GM12878 (cell line): ENCODE measurements at regions not wholly inside any gene's neighbourhood (a gene's known extent, or its start where the extent isn't known, plus 50 kb on each side); places are given as distances from the start of the nearest gene placed in this dataset.

ENCODE experiments used
- ATAC-seq: fragments of 200-7000 bp; cut with Tn5 transposase; 3 replicates; pipeline ENCODE4 v1.9.1; 2020; ENCODE audit warnings: mild to moderate bottlenecking, moderate library complexity
- BruUV-seq: library from RNA; stranded (reverse); fragments of 400-500 nt; replicated peaks from 2 replicates; lab custom pipeline; 2021; lab: Mats Ljungman, UMichigan
- CTCF ChIA-PET: fragments of 300-600 bp; sonication (Branson Sonifier 250); formaldehyde crosslinking; extraction: SDS; loops from one replicate; lab custom pipeline; 2021; ENCODE audit warnings: inconsistent platforms; lab: Yijun Ruan, JAX
- POLR2A ChIA-PET: fragments of 350-600 bp; formaldehyde crosslinking; extraction: SDS; loops from one replicate; lab custom pipeline; 2021; ENCODE audit warnings: inconsistent platforms; lab: Charles Lee
- RAD21 ChIA-PET: fragments of 300-600 bp; sonication (Branson Sonifier 250); formaldehyde crosslinking; loops from one replicate; lab custom pipeline; 2023; ENCODE audit warnings: antibody characterized with exemption; ENCODE audit not compliant: unreplicated experiment; lab: Charles Lee
- SMC1A ChIA-PET: fragments of 300-600 bp; sonication (Branson Sonifier 250); formaldehyde crosslinking; loops from one replicate; lab custom pipeline; 2023; ENCODE audit not compliant: unreplicated experiment, uncharacterized antibody; lab: Charles Lee
- DNase-seq: peaks from one replicate; pipeline ENCODE4 v3.0.0-alpha.2; 2011; ENCODE audit warnings: low read depth, low spot score
- FAIRE-seq: peaks from 3 replicates; lab custom pipeline; 2011; peaks lifted over from hg19 to GRCh38; lab: Jason Lieb, UNC
- H2AFZ ChIP-seq: 2 replicates; pipeline ENCODE4 v1.6.0; 2011; ENCODE audit warnings: low read depth, low read length, control low read depth; ENCODE audit not compliant: control insufficient read depth
- H3K27ac ChIP-seq: 2 replicates; pipeline ENCODE4 v1.5.1; 2011; ENCODE audit warnings: control low read depth; ENCODE audit not compliant: control insufficient read depth, insufficient read depth
- H3K27me3 ChIP-seq, 2 experiments: replicated peaks in 1 of 2; 2 replicates each; pipeline versions ENCODE4 v1.6.0 to v1.6.1; 2011; ENCODE audit warnings: low read length in 1 of 2; ENCODE audit not compliant: control insufficient read depth in 2 of 2, insufficient read depth in 2 of 2
- H3K36me3 ChIP-seq, 2 experiments: 2 replicates each; pipeline ENCODE4 v1.5.1; 2011; ENCODE audit warnings: low read length in 1 of 2; ENCODE audit not compliant: control insufficient read depth in 2 of 2, insufficient read depth in 2 of 2
- H3K4me1 ChIP-seq: 2 replicates; pipeline ENCODE4 v1.6.1; 2011; ENCODE audit warnings: mild to moderate bottlenecking, low read length, moderate library complexity, mixed read lengths; ENCODE audit not compliant: control insufficient read depth, insufficient read depth
- H3K4me2 ChIP-seq: 2 replicates; pipeline ENCODE4 v1.6.0; 2011; ENCODE audit warnings: control low read depth; ENCODE audit not compliant: control insufficient read depth, insufficient read depth
- H3K4me3 ChIP-seq: fragments of 200-600 bp; sonication (generic); 2 replicates; pipeline ENCODE4 v1.5.1; 2016
- H3K79me2 ChIP-seq: 2 replicates; pipeline ENCODE4 v1.6.0; 2011; ENCODE audit warnings: low read length; ENCODE audit not compliant: control insufficient read depth, insufficient read depth
- H3K9ac ChIP-seq: 2 replicates; pipeline ENCODE4 v1.8.0; 2011; ENCODE audit warnings: low read length, control low read depth, mixed read lengths; ENCODE audit not compliant: control insufficient read depth, insufficient read depth
- H3K9me3 ChIP-seq: replicated peaks from 3 replicates; pipeline ENCODE4 v1.5.1; 2011; ENCODE audit warnings: mild to moderate bottlenecking, low read length; ENCODE audit not compliant: control insufficient read depth, insufficient read depth
- H4K20me1 ChIP-seq: 2 replicates; pipeline ENCODE4 v1.6.0; 2011; ENCODE audit not compliant: control insufficient read depth, insufficient read depth
- HDAC6 ChIP-seq: fragments of 200-600 bp; sonication (generic); IDR thresholded peaks from one replicate; pipeline ENCODE4 v1.8.0; 2017; ENCODE audit warnings: antibody characterized with exemption; ENCODE audit not compliant: unreplicated experiment
- SRF ChIP-seq, 2 experiments: IDR thresholded peaks; 2 replicates each; pipeline ENCODE4 v1.6.1; 2011; ENCODE audit warnings: low read depth in 2 of 2, low read length in 2 of 2, mild to moderate bottlenecking in 1 of 2, moderate library complexity in 1 of 2
- ZNF24 ChIP-seq: fragments of 450-650 bp; IDR thresholded peaks from 2 replicates; pipeline ENCODE4 v1.6.1; 2017; ENCODE audit warnings: antibody characterized with exemption, mild to moderate bottlenecking
- WGBS: methylation state at CpG from one replicate; pipeline ENCODE4 v1.1.6; 2016; ENCODE audit warnings: low lambda C conversion rate; ENCODE audit not compliant: insufficient replicate concordance, insufficient coverage; ENCODE audit errors: missing lambda C conversion rate; 5-methylcytosine and 5-hydroxymethylcytosine counted together
- in situ Hi-C: fragments of 300-500 bp; cut with MboI; formaldehyde crosslinking; loops from 9 replicates; pipeline ENCODE4 v1.14.3; 2018; ENCODE audit warnings: mixed read lengths
- intact Hi-C: fragments of 100-400 bp; cut with micrococcal nuclease; formaldehyde crosslinking; loops from one replicate; pipeline ENCODE4 v1.14.2; 2022; ENCODE audit not compliant: unreplicated experiment
- TF ChIP-seq, protein P1 (sequence below): fragments of 450-650 bp; IDR thresholded peaks from 2 replicates; pipeline ENCODE4 v1.6.1; 2017; ENCODE audit warnings: mild to moderate bottlenecking
- TF ChIP-seq, protein P2 (sequence below): IDR thresholded peaks from 2 replicates; pipeline ENCODE4 v1.6.1; 2011; ENCODE audit warnings: borderline replicate concordance, low read depth, mild to moderate bottlenecking, moderate library complexity, mixed read lengths, low read length; ENCODE audit not compliant: insufficient read depth; ENCODE audit errors: extremely low read length

DNA sequence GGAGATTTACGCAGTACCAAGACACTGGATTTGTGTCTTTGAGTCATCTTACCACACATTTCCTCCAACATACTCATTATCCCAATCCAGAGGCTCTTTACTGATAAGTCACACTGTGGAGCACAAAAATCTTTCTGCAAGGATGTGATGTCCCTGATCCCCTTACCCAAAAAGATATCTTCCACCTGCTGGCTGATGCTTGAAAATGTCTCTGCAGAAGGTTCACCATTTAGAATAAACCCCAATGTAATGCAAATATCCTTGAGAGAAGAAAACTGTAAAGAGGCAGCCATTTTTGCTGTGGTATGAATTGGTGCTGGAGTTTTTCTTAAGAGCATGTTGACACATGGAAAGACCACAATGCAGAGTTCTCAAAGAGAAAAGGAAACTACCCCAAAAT lies 65.7 kb upstream of the RORB start (continued):
- TF ChIP-seq, protein P1, sequence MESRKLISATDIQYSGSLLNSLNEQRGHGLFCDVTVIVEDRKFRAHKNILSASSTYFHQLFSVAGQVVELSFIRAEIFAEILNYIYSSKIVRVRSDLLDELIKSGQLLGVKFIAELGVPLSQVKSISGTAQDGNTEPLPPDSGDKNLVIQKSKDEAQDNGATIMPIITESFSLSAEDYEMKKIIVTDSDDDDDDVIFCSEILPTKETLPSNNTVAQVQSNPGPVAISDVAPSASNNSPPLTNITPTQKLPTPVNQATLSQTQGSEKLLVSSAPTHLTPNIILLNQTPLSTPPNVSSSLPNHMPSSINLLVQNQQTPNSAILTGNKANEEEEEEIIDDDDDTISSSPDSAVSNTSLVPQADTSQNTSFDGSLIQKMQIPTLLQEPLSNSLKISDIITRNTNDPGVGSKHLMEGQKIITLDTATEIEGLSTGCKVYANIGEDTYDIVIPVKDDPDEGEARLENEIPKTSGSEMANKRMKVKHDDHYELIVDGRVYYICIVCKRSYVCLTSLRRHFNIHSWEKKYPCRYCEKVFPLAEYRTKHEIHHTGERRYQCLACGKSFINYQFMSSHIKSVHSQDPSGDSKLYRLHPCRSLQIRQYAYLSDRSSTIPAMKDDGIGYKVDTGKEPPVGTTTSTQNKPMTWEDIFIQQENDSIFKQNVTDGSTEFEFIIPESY: no peak
- TF ChIP-seq SRF (IDR thresholded peaks at IDR 0.05; ENCODE audit: low read depth in 2 of 2, low read length in 2 of 2): no peak

DNA sequence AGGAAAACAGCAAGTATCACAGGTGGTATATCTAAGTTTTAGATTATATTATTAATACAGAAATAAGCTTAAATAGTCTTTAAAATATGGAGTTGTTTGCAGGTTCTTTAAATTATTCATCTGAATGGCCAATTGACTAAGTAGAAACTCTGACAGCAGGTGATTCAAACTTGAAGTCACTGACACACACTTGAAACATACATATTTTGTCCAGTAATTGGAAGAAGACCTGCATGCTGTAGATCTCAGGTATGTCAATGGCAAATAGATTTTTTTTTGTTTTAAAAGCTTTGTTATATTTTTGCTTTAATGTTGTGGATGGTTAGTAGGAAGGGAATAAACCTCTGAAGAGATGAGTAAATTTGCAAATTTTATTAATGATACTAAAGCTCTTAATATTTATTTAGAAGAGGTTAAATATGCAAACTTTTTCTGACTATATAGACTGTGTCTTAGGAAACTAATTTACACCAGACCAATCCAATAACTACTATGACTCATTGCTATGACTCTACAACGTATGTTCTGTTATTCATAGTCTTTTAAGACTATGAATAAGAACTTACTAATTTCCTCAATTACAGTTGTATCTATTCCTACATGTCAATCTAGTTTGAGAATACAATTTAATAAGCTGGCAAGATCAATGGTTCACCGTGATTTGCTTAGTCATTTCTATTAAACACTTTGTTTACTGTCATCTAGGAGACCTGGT lies 53.9 kb upstream of the RORB start:
- no peak overlapping the region for H3K27ac ChIP-seq
- TF ChIP-seq ZNF24 (no peak), HDAC6 (no peak)
- TF ChIP-seq, protein P2, sequence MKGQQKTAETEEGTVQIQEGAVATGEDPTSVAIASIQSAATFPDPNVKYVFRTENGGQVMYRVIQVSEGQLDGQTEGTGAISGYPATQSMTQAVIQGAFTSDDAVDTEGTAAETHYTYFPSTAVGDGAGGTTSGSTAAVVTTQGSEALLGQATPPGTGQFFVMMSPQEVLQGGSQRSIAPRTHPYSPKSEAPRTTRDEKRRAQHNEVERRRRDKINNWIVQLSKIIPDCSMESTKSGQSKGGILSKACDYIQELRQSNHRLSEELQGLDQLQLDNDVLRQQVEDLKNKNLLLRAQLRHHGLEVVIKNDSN: no peak
- TF ChIP-seq, all 136 proteins: peak for 0
- ChIA-PET POLR2A (no interaction called here), RAD21 (no interaction called here), SMC1A (interaction anchor here (1.0 kb wide), 1 partner anchor 13 kb away, joined by 3 read pairs; no protein-coding TSS in a partner anchor), CTCF (no interaction called here)
- Histone ChIP-seq H3K79me2 (no peaks in the 10 kb centered on the region), H3K4me2 (no peak overlapping the region), H3K36me3 (no peaks in the 10 kb centered on the region), H4K20me1 (no peaks in the 10 kb centered on the region), H2AFZ (no peak overlapping the region), H3K9me3 (no peaks in the 10 kb centered on the region), H3K9ac (no peak overlapping the region), H3K27me3 (no peaks in the 10 kb centered on the region), H3K4me3 (no peak overlapping the region), H3K4me1 (no peaks in the 10 kb centered on the region)
- no TSS peak for BruUV-seq
- in situ Hi-C loops (no loop called here), intact Hi-C loops (no loop called here)
- FAIRE-seq: no peak
- WGBS: 0% methylated on average over 2 of the region's 2 CpGs
- DNase-seq: no peak
- no peak for ATAC-seq
